ENCODE measurements at regions not wholly inside any gene's neighbourhood (a gene's known extent, or its start where the extent isn't known, plus 50 kb on each side); places are given as distances from the start of the nearest gene placed in this dataset.

- TF ChIP-seq, protein P1, sequence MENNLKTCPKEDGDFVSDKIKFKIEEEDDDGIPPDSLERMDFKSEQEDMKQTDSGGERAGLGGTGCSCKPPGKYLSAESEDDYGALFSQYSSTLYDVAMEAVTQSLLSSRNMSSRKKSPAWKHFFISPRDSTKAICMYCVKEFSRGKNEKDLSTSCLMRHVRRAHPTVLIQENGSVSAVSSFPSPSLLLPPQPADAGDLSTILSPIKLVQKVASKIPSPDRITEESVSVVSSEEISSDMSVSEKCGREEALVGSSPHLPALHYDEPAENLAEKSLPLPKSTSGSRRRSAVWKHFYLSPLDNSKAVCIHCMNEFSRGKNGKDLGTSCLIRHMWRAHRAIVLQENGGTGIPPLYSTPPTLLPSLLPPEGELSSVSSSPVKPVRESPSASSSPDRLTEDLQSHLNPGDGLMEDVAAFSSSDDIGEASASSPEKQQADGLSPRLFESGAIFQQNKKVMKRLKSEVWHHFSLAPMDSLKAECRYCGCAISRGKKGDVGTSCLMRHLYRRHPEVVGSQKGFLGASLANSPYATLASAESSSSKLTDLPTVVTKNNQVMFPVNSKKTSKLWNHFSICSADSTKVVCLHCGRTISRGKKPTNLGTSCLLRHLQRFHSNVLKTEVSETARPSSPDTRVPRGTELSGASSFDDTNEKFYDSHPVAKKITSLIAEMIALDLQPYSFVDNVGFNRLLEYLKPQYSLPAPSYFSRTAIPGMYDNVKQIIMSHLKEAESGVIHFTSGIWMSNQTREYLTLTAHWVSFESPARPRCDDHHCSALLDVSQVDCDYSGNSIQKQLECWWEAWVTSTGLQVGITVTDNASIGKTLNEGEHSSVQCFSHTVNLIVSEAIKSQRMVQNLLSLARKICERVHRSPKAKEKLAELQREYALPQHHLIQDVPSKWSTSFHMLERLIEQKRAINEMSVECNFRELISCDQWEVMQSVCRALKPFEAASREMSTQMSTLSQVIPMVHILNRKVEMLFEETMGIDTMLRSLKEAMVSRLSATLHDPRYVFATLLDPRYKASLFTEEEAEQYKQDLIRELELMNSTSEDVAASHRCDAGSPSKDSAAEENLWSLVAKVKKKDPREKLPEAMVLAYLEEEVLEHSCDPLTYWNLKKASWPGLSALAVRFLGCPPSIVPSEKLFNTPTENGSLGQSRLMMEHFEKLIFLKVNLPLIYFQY (CRISPR knock-in tag; IDR thresholded peaks at IDR 0.05; ENCODE audit: borderline replicate concordance), result peak; percentile 98
- TF ChIP-seq ZNF18 (CRISPR knock-in tag; IDR thresholded peaks at IDR 0.05; ENCODE audit: insufficient replicate concordance), result no peak
- no peak; the same call in 1 of the 2 replicates for TF ChIP-seq KDM2A (CRISPR knock-in tag; IDR thresholded peaks at IDR 0.05; ENCODE audit: borderline replicate concordance, low read depth)
- TF ChIP-seq ATF5 (CRISPR knock-in tag; IDR thresholded peaks at IDR 0.05; ENCODE audit: low read depth), result peak; percentile 89; the same call in 1 of the 2 replicates
- TF ChIP-seq SP4 (CRISPR knock-in tag; IDR thresholded peaks at IDR 0.05), result peak; percentile 39; the same call in 1 of the 2 replicates
- TF ChIP-seq ZBTB33 (CRISPR knock-in tag; IDR thresholded peaks at IDR 0.05), result 0 out of 2 replicates have a peak, but pooled peaks have one; percentile 6
- TF ChIP-seq TCF12 (IDR thresholded peaks at IDR 0.05), result no peak
- TF ChIP-seq TCF12 (CRISPR knock-in tag; IDR thresholded peaks at IDR 0.05), result no peak
Measured at GRCh38 chr1:25140073-25140797, 92.1 kb downstream of the SYF2 start (continued).

All from HepG2 (cell line).